Dedifferentiated amniotic fluid mesenchymal stem cell (primary cell): ENCODE measurements at regions not wholly inside any gene's neighbourhood (a gene's known extent, or its start where the extent isn't known, plus 50 kb on each side); places are given as distances from the start of the nearest gene placed in this dataset.

ENCODE experiments used
- DNase-seq: peaks from one replicate; pipeline ENCODE4 v3.0.0-alpha.2; 2016; ENCODE audit errors: extremely low spot score

DNA sequence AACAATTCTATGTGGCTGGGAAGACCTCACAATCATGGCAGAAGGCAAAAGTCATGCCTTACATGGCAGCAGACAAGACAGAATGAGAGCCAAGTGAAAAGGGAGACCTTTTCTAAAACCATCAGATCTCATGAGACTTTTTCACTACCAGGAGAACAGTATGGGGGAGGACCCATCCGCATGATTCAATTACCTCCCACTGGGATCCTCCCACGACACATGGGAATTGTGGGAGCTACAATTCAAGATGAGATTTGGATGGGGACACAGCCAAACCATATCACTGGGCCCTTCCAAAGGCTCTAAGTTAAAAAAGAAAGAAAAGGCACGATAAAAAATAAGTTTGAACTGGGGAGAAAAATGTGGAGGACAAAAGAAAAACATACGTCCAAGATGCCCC lies 406.9 kb upstream of the CDH4 start:
- DNase-seq = no peak

DNA sequence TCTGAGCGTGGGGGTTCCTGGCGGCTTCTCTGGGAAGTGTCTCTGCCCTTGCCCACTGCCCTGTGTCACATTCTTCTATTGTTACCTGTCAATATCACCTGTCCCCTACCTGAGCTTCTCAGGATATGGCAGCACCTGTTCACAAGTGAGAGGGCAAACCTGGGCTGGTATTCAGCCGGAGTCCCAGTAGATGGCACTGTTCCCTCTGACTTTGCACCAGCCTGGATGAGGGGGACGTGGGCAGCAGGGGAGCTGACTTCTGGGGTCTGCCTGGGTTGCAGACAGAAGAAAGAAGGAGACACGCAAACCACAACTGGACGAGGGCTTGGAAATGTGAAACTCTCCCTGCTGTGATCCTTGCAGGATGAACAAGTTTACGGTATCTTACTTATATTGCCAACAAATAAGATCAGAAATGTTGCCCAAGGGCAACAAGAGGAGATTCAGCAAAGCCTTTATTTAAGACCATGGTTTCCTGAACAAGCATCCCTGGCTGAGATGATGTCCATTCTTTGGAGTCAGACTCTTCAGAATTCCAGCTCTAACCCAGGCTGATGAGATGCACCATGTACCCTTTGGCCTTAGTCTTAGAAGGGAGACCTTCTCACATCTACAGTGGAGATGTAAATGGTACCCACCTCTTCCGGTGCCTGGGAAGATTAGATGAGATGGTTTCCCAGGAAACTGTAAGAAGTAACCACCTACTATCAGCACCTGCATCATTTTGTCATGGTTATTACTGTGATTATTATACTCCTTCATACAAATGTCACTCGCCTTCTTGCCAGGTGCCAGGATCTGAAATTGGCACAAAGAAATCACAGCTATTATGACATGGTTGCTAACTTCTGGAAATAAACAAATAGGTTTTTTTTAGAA lies 400.0 kb upstream of the CDH4 start:
- DNase-seq = no peak

DNA sequence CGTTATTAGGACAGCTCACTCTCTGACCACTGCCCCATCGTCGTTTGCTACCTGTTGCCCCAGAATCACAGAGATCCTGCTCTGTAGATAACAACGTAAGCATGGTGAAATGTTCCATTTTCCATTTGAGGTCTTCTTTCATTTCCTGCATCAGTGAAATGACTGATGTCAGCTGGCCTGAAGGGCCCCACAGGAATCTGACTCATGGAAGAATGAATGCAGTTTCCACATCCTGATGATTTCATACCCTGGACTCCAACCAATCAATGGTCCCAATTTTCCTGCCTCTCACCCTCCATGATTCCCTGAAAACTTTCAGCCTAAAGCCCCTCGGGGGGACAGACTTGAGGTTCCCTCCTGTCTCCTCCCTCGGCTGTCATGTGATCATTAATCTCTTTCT lies 394.4 kb upstream of the CDH4 start:
- no peak for DNase-seq

- DNase-seq = no peak
Measured at GRCh38 chr20:60862601-60863000, 389.5 kb upstream of the CDH4 start.

- no peak for DNase-seq
Measured at GRCh38 chr20:60863548-60863947, 388.5 kb upstream of the CDH4 start.

DNA sequence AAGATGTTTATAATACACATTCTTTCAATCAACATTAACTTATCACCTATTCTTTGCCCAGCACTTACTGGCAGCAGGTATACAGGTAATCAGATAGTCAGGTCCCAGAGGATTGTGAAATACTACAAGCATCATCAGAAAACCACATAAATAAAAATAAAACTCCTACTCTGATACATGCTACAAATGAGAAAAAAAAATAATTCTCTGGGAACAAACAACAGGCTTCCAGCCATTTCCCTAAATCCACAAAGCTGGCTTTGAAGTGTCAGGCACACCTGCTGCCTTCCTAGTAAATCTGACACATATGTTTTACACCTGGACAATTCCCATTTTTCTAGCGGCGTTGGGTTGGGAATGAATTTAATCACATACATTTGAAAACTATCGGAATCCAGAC lies 384.5 kb upstream of the CDH4 start:
- no peak for DNase-seq

DNA sequence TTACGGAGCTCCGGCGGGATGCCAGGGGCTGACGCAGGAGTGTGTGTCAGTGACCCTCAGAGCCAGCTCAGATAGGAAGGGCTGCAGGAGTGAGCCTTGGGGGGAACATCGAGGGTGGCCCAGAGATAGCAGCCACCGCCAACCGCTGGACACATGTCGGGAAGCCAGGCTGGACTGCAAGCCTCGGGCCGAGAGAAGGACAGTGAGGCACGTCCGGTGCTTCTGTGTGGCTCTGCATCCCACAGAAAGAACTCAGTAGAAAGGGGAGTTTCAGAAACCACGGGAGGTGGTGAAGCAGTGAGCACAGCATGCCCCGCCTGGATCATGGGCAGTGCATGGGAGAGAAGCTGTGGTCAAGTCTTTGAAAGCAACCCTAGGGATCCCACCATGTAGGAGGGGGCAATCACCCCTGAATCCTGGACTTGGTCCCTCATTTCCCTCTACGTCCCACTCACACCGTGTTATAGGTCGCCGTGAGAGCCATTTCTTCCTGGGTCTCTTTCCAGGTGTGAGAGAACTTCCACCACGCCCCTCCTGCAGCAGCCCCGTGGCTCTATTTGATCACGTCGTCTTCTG lies 383.7 kb upstream of the CDH4 start:
- DNase-seq = no peak

DNA sequence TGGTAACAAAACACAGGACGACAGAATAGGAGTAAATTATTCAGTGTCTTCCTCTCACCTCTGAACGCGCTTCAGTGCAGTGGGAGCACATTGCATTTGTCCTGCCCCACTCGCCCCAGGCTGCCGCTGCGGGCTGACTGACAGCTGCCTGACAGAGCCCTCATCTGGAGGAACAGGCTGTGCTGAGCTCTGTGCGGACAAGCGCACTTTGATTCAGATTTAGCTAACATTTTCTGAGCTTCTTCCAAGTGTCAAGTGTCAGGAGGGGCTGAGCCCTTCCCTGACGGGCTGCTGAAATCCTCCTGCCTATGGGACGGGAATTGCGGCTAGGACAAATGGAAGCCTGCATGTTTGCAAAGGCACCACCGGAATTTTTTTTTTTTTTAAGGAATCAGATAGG lies 383.0 kb upstream of the CDH4 start:
- DNase-seq = no peak

DNA sequence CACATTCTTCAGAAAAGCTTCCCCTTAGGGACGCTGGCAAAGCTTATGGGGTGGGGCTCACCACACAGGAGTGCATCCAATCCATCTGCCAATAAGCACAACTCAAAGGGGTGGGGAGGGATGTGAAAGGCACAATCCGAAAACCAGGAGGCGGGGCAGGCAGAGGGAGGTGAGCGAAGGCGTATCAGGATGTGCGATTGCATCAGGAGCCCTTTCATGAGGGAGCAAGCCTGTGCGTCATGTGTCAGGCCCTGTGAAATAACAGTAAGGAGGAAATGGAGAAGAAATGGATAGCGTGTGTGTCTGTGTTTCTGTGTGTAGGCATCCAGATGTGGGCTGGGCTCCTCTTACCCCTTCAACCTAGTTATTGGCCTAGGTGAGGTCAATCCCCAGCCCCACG lies 382.4 kb upstream of the CDH4 start:
- no peak for DNase-seq

- no peak for DNase-seq
Measured at GRCh38 chr20:60870040-60870439, 382.0 kb upstream of the CDH4 start.

- DNase-seq = no peak
Measured at GRCh38 chr20:60872224-60872623, 379.8 kb upstream of the CDH4 start.

GRCh38 chr20:60877071-60877857 lies 374.8 kb upstream of the CDH4 start:
- DNase-seq = no peak

DNA sequence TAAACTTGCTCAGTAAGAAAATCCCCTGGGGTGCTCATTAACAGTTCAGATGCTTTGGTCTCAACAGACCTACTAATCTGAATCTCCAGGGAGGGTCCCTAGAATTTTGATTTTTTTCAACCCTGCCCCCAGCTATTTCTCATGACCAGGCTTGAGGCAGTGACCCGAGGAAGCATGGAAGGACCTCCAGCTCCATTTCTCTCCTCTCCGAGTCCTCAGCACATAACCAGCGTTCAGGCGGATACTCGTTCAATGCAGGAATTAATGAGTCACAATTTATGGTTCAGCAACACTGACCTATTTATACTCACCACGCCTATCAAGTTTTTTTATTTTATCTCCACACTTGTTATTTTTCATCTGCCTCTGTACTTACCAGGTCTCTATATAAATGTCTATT lies 369.2 kb upstream of the CDH4 start:
- no peak for DNase-seq

DNA sequence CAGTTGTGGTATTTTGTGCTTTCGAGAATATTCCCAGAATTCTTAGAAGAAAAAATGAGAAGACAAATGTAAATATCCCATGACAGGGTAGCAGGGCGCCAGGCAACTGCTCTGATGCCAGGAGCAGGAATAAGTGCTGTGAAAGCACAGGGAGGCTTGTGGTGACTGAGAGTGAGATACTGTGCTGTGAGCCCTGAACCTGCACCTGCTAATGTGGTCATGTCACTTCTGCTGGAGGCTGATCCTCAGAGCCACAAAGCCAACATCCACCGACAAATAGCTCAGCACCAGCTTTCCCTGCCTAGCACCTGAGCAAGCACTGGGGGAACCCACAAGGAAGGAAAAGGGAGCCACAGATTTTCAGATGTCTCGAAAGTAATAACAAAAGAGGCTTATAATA lies 368.6 kb upstream of the CDH4 start:
- no peak for DNase-seq

DNA sequence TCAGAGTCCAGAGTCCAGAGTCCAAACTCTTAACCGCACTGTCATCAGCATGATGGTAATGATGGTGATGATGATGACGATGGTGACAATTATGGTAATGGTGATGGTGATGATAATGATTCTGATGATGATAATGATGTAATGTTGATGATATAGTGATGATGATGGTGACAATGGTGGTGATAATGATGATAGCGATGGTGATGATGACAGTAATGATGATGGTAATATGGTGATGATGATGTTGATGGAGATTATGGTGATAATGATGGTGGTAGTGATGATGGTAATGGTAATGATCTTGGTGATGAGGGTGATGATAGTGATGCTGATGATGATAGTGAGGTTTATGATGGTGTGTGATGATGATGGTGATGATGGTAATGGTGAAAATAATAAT lies 367.8 kb upstream of the CDH4 start:
- DNase-seq = no peak

DNA sequence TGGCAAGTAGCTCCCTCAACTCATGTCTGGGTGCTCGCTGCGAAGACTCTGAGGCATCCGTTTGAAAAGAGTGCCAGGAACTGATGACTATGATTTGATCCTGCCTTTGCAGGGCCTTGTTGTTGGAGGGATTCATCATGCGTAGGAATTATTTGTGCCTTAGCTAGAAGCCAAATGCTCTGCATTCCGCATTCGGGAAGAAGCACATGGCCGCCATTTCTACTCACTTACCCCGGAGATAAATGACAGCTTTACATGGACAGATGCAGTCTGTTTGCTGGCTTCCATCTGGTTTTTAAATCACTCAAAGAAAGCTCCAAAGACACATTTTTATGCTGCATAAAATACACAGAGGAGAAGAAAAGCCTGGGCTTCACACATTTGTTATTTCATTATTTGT lies 363.3 kb upstream of the CDH4 start:
- no peak for DNase-seq

DNA sequence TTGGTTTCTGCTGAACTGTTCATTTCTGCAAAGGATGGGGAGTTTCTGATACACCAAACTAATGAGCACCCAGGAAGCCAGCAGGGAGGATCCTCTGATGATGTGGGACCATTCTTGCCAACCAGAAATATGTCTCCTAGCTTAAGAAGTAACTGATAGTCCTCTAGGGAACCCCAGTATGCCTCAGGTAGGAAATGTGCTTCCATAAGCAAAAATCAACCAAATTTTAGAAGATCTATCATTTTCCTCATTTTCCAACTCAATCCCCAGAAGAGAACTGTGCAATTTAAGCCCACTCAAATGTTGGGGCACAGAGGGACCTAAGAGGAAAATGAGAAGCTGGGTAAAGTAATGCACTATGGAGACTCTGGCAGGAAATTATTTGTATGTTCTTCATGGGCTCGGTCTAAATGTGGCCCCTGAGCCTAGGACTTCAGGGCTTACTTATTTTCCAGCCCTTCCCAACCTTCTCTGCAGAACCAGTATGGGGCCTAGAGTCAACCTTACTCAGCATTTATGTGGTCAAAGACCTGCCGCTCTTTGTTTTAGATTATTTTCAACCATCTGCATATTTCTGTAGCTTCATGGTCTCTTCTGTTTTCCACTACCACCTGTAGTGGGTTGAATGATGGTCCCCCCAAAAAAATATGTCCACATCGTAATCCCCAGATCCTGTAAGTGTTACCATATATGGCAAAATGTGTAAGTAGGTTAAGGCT lies 359.8 kb upstream of the CDH4 start:
- no peak for DNase-seq

- no peak for DNase-seq
Measured at GRCh38 chr20:60894091-60894490, 358.0 kb upstream of the CDH4 start.

DNA sequence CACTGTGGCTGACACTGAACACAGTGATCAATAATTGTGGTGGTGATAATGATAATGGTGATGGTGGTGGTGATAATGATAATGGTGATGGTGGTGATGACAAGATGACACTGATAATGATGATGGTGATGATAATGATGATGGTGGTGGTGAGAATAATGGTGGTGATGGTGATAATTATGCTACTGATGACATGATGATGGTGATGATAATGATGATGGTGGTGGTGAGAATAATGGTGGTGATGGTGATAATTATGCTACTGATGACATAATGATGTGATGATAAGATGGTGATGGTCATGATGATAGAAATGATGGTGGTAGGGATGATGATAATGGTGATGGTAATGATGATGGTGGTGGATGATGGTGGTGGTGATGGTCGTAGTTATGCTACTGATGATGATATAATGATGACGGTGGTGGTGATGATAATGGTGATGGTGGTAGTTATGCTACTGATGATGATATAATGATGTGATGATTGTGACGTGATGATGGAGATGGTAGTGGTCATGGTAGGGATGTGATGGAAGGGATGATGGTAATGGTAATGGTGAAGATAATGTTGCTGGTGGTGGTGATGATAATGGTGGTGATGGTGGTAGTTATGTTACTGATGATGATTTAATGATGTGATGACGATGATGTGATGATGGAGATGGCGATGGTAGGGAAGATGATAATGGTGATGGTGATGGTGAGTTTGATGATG lies 356.5 kb upstream of the CDH4 start:
- DNase-seq = no peak

DNA sequence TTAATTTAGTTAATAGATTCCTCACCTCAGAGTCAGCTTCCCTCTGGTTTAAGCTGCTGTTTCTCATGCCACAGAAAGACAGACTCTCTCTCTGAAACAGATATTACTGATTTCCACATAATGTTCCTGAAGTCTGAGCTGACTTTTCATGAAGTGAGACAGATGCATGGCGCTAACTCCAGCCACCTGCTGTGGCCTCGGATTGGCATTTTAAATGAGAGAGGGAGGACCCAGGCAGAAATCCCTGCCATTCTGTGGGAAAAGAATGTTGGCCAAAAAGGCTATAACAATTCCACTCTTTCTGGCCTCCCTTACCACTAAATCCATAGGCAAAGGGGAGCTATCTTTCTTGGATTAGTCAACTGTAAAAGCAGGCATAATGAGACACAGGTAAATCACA lies 354.1 kb upstream of the CDH4 start:
- no peak for DNase-seq

DNA sequence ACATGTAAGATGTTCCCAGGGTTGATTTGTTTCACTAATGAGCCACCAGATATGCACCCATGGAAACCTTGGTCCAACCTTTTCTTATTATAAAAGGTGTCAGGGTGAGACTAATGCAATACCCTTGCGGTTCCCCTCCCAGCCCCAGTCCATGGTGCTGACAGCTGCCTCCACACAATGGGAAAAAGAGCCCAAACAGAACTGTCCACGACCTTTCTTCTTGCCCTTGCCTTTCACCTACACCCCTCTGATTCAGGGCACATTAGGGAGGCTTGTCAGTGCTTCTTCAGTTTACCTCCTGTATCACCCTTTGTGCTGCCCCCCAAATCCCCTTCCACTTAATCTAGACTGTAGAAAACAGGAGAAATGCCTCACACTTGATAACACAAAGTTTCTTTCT lies 352.7 kb upstream of the CDH4 start:
- no peak for DNase-seq

DNA sequence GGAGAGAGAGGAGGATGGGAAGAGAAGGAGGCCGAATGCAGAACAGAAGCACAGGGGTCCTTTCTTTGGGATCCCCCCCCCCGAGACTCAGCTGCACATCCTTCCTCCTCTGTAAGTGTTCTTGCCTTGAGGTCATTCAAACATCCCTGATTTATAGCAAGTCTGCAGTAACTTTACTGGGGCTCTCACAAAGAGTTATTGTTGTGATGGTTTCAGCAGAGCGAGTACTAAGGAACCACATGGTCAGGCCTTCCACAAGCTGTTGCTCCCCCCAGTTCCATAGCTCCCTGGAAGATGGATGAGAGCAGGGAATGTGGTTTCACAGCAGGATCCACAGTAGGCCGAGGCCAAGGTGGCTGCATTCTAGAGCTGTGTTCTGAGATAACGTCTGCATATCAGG lies 351.4 kb upstream of the CDH4 start:
- no peak for DNase-seq
